ENCODE measurements at regions not wholly inside any gene's neighbourhood (a gene's known extent, or its start where the extent isn't known, plus 50 kb on each side); places are given as distances from the start of the nearest gene placed in this dataset.
"Not testable (repeated sequence)": the region's sequence is repeated elsewhere in the genome, so short reads cannot be mapped to it uniquely, and the experiment has no call there.

GRCh38 chr9:41280299-41281238, 91.5 kb upstream of the ZNG1F start:
- ATAC-seq = peak in 1 of 2 donors; percentile 41
- not testable (repeated sequence) for H3K36me3 Mint-ChIP-seq; DNase-seq (ENCODE audit: low spot score in 2 of 2); H3K9me3 Mint-ChIP-seq; H3K27ac Mint-ChIP-seq

DNA sequence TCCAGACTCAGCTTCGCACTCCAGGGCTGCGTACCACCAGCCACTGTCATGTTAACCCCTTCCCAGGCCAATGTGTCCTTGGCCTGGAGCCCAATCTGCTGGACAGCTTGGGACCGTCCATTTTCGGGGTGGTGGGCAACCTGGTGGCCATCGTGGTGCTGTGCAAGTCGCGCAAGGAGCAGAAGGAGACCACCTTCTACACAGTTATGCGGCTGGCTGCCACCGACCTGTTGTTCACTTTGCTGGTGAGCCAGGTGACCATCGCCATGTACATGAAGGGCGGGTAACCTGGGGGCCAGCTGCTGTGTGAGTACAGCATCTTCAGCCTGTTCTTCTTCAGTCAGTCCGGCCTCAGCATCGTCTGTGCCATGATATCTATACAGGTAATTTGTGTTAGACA, 90.3 kb upstream of the ZNG1F start:
- H3K36me3 Mint-ChIP-seq; H3K27ac Mint-ChIP-seq; ATAC-seq; DNase-seq (ENCODE audit: low spot score in 2 of 2); H3K9me3 Mint-ChIP-seq: not testable (repeated sequence)

DNA sequence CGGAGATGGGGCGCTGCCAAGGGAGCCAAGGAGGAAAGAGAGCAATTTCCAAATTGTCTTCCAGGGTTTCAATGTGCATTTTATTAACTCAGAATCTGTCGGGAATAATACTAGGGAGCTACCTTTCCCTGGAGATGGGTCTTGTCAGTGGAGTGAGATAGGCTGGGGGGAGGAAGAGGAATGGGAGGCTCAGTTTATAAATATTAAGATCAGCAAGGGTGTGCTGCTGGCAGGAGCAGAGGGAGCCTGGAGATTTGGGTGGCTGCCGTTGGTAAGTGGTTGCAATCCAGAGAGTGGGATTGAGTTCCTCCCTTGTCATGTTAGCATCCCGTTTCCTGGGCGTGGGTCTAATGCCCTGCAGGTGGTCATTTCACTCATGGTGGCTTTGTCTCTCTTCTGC, 89.9 kb upstream of the ZNG1F start:
- not testable (repeated sequence) for ATAC-seq; H3K27ac Mint-ChIP-seq; H3K36me3 Mint-ChIP-seq; DNase-seq (ENCODE audit: low spot score in 2 of 2); H3K9me3 Mint-ChIP-seq

DNA sequence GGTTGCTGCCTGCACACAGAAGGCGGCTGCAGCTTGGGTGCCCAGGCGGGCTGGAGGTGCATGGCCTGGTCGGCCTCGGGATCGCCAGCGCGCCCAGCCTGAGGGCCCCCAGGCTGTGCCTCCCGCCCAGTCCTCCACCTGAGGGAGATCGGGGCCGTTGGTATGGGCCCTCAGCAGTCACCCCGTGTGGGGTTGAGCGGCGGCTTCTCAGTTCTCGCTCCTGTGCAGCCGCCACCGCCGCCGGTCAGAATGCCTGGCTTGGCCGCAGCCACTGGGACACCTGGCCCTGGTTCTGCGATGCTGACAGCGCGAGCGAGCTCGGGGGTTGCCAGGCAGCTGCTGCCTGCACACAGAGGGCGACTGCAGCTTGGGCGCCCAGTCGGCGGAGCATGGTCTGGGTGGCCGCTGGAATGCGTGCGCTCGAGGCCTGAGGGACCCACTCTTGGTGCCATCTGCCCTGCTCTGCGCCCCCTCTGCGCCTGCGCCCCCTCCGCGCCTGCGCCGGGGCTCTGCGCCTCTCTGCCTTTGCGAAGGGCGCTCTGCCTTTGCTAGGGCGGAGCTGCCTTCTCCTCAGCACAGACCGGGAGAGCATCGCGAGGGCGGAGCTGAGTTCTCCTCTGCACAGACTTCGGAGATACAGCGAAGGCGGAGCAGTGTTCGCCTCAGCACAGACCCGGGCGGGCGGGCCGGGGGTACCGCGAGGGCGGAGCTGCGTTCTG, 84.6 kb upstream of the ZNG1F start:
- H3K36me3 Mint-ChIP-seq = not testable (repeated sequence)

GRCh38 chr9:41272879-41273548, 83.9 kb upstream of the ZNG1F start:
- not testable (repeated sequence) for H3K9me3 Mint-ChIP-seq, H3K27ac Mint-ChIP-seq, H3K36me3 Mint-ChIP-seq
- peak in 1 of 2 donors; percentile 24 for ATAC-seq
- peak; percentile 59 to 61 for DNase-seq (ENCODE audit: low spot score in 2 of 2)

More for the DNA sequence above, 84.6 kb upstream of the ZNG1F start:
- H3K9me3 Mint-ChIP-seq, H3K27ac Mint-ChIP-seq: not testable (repeated sequence)
- peak in 1 of 2 donors; percentile 77 for DNase-seq (ENCODE audit: low spot score in 2 of 2)
- peak; percentile 100 for ATAC-seq

- H3K9me3 Mint-ChIP-seq; DNase-seq (ENCODE audit: low spot score in 2 of 2); H3K27ac Mint-ChIP-seq; H3K36me3 Mint-ChIP-seq; ATAC-seq: not testable (repeated sequence)
Observed at GRCh38 chr9:41270992-41271391, 81.9 kb upstream of the ZNG1F start.

DNA sequence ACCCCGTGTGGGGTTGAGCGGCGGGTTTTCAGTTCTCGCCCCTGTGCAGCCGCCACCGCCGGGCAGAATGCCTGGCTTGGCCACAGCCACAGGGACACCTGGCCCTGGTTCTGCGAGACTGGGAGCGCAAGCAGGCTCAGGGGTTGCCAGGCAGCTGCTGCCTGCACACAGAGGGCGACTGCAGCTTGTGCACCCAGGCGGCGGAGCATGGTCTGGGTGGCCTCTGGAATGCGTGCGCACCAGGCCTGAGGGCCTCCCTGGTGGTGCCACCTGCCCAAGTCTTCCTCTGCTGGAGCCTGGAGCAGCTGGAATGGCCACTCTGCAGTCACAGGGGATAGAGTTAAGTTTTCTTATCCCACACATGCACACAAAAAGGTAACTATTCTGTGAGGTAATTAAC, 80.4 kb upstream of the ZNG1F start:
- H3K9me3 Mint-ChIP-seq; ATAC-seq; H3K36me3 Mint-ChIP-seq; DNase-seq (ENCODE audit: low spot score in 2 of 2); H3K27ac Mint-ChIP-seq: not testable (repeated sequence)

- ATAC-seq; H3K36me3 Mint-ChIP-seq; DNase-seq (ENCODE audit: low spot score in 2 of 2); H3K27ac Mint-ChIP-seq; H3K9me3 Mint-ChIP-seq: not testable (repeated sequence)
Observed at GRCh38 chr9:41269054-41269453, 79.9 kb upstream of the ZNG1F start.

DNA sequence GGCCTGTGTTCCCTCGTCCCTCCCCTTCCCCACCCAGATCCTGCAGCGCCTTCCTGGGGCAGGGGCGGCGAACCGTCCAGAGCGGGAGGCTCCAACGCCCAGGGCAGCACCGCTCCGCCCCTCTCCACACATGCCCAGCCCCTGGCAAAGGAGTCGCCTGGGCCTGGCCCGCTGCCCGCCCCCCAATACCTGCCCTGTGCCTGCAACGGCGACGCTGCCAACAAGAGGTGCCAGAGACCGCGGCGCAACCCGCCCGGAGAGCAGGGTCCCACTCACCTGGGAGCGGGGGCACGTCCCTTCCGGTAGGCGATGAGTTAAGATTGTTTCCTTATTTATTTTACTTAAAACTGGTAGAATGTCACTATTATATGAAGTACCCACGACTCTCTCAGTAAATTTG, 77.5 kb upstream of the ZNG1F start:
- ATAC-seq; H3K27ac Mint-ChIP-seq; H3K36me3 Mint-ChIP-seq; H3K9me3 Mint-ChIP-seq; DNase-seq (ENCODE audit: low spot score in 2 of 2): not testable (repeated sequence)

GRCh38 chr9:41266000-41266399, 76.9 kb upstream of the ZNG1F start:
- not testable (repeated sequence) for DNase-seq (ENCODE audit: low spot score in 2 of 2); H3K36me3 Mint-ChIP-seq; ATAC-seq; H3K9me3 Mint-ChIP-seq
- H3K27ac Mint-ChIP-seq = peak overlapping the region in 1 of 2 donors; percentile 44

GRCh38 chr9:41251973-41252372, 62.9 kb upstream of the ZNG1F start:
- ATAC-seq; H3K36me3 Mint-ChIP-seq; DNase-seq (ENCODE audit: low spot score in 2 of 2); H3K27ac Mint-ChIP-seq: not testable (repeated sequence)
- peaks cover 5 to 18% of the 10 kb centered on the region in 2 donors for H3K9me3 Mint-ChIP-seq

- DNase-seq (ENCODE audit: low spot score in 2 of 2); ATAC-seq; H3K36me3 Mint-ChIP-seq; H3K27ac Mint-ChIP-seq: not testable (repeated sequence)
- H3K9me3 Mint-ChIP-seq = peaks cover 10 to 18% of the 10 kb centered on the region in 2 donors
Observed at GRCh38 chr9:41251101-41251500, 62.0 kb upstream of the ZNG1F start.

GRCh38 chr9:41246702-41247101, 57.6 kb upstream of the ZNG1F start:
- ATAC-seq; DNase-seq (ENCODE audit: low spot score in 2 of 2); H3K27ac Mint-ChIP-seq; H3K36me3 Mint-ChIP-seq: not testable (repeated sequence)
- peaks cover 10 to 15% of the 10 kb centered on the region in 2 donors for H3K9me3 Mint-ChIP-seq

All from activated naive CD4-positive, alpha-beta T cell treated with anti-CD3 and anti-CD28 coated beads, Interleukin-2, amount 50 U/mL, for 72 hours (primary cell).